ENCODE measurements at regions not wholly inside any gene's neighbourhood (a gene's known extent, or its start where the extent isn't known, plus 50 kb on each side); places are given as distances from the start of the nearest gene placed in this dataset.
"Not testable (repeated sequence)": the region's sequence is repeated elsewhere in the genome, so short reads cannot be mapped to it uniquely, and the experiment has no call there.

GRCh38 chr3:82382831-82383230 lies 621.4 kb upstream of the GBE1 start:
- Histone ChIP-seq H3K9ac (ENCODE audit: low read depth, low read length) (no peak overlapping the region), H3K36me3 (ENCODE audit: insufficient read depth, low read length) (no peaks in the 10 kb centered on the region), H3K4me2 (ENCODE audit: low read length) (no peak overlapping the region)

GRCh38 chr3:82378392-82378791 lies 616.9 kb upstream of the GBE1 start:
- H3K4me1 ChIP-seq (ENCODE audit: control insufficient read depth, insufficient read depth, low read length): no peaks in the 10 kb centered on the region
- no peaks in the 10 kb centered on the region for H3K27me3 ChIP-seq (ENCODE audit: control insufficient read depth, insufficient read depth, low read length)
- no peak overlapping the region for H3K4me3 ChIP-seq (ENCODE audit: low read length)
- peaks cover 3% of the 10 kb centered on the region for H3K9me3 ChIP-seq (replicated peaks; ENCODE audit: low read length)
- no peak overlapping the region for H3K9ac ChIP-seq (ENCODE audit: low read depth, low read length)
- no peaks in the 10 kb centered on the region for H3K36me3 ChIP-seq (ENCODE audit: insufficient read depth, low read length)
- H3K4me2 ChIP-seq (ENCODE audit: low read length): no peak overlapping the region

More at GRCh38 chr3:82382831-82383230, 621.4 kb upstream of the GBE1 start:
- Histone ChIP-seq H3K9me3 (replicated peaks; ENCODE audit: low read length) (no peaks in the 10 kb centered on the region), H3K4me3 (ENCODE audit: low read length) (no peak overlapping the region), H3K4me1 (ENCODE audit: control insufficient read depth, insufficient read depth, low read length) (no peaks in the 10 kb centered on the region), H3K27me3 (ENCODE audit: control insufficient read depth, insufficient read depth, low read length) (no peaks in the 10 kb centered on the region)

- Histone ChIP-seq H3K27me3 (ENCODE audit: control insufficient read depth, insufficient read depth, low read length) (no peaks in the 10 kb centered on the region), H3K36me3 (ENCODE audit: insufficient read depth, low read length) (no peaks in the 10 kb centered on the region), H3K9me3 (replicated peaks; ENCODE audit: low read length) (peaks cover 3% of the 10 kb centered on the region), H3K4me2 (ENCODE audit: low read length) (no peak overlapping the region), H3K4me3 (ENCODE audit: low read length) (no peak overlapping the region), H3K4me1 (ENCODE audit: control insufficient read depth, insufficient read depth, low read length) (no peaks in the 10 kb centered on the region), H3K9ac (ENCODE audit: low read depth, low read length) (no peak overlapping the region)
Observed at GRCh38 chr3:82376883-82377282, 615.4 kb upstream of the GBE1 start.

- not testable (repeated sequence) for H3K27me3 ChIP-seq (ENCODE audit: control insufficient read depth, insufficient read depth, low read length); H3K4me3 ChIP-seq (ENCODE audit: low read length); H3K4me2 ChIP-seq (ENCODE audit: low read length); H3K36me3 ChIP-seq (ENCODE audit: insufficient read depth, low read length); H3K9ac ChIP-seq (ENCODE audit: low read depth, low read length); H3K9me3 ChIP-seq (replicated peaks; ENCODE audit: low read length); H3K4me1 ChIP-seq (ENCODE audit: control insufficient read depth, insufficient read depth, low read length)
Observed at GRCh38 chr3:82373833-82374232, 612.4 kb upstream of the GBE1 start.

GRCh38 chr3:82364827-82365226 lies 603.4 kb upstream of the GBE1 start:
- H3K36me3 ChIP-seq (ENCODE audit: insufficient read depth, low read length): no peaks in the 10 kb centered on the region
- no peaks in the 10 kb centered on the region for H3K4me1 ChIP-seq (ENCODE audit: control insufficient read depth, insufficient read depth, low read length)
- no peaks in the 10 kb centered on the region for H3K9me3 ChIP-seq (replicated peaks; ENCODE audit: low read length)
- no peak overlapping the region for H3K4me2 ChIP-seq (ENCODE audit: low read length)
- no peak overlapping the region for H3K9ac ChIP-seq (ENCODE audit: low read depth, low read length)
- no peaks in the 10 kb centered on the region for H3K27me3 ChIP-seq (ENCODE audit: control insufficient read depth, insufficient read depth, low read length)
- no peak overlapping the region for H3K4me3 ChIP-seq (ENCODE audit: low read length)

- no peaks in the 10 kb centered on the region for H3K4me1 ChIP-seq (ENCODE audit: control insufficient read depth, insufficient read depth, low read length)
- H3K9ac ChIP-seq (ENCODE audit: low read depth, low read length): no peak overlapping the region
- no peaks in the 10 kb centered on the region for H3K9me3 ChIP-seq (replicated peaks; ENCODE audit: low read length)
- no peak overlapping the region for H3K4me3 ChIP-seq (ENCODE audit: low read length)
- no peak overlapping the region for H3K4me2 ChIP-seq (ENCODE audit: low read length)
- H3K27me3 ChIP-seq (ENCODE audit: control insufficient read depth, insufficient read depth, low read length): no peaks in the 10 kb centered on the region
- H3K36me3 ChIP-seq (ENCODE audit: insufficient read depth, low read length): no peaks in the 10 kb centered on the region
Observed at GRCh38 chr3:82363131-82363530, 601.7 kb upstream of the GBE1 start.

- no peaks in the 10 kb centered on the region for H3K36me3 ChIP-seq (ENCODE audit: insufficient read depth, low read length)
- H3K4me3 ChIP-seq (ENCODE audit: low read length): no peak overlapping the region
- H3K4me1 ChIP-seq (ENCODE audit: control insufficient read depth, insufficient read depth, low read length): no peaks in the 10 kb centered on the region
- H3K9me3 ChIP-seq (replicated peaks; ENCODE audit: low read length): no peaks in the 10 kb centered on the region
- H3K9ac ChIP-seq (ENCODE audit: low read depth, low read length): no peak overlapping the region
- no peaks in the 10 kb centered on the region for H3K27me3 ChIP-seq (ENCODE audit: control insufficient read depth, insufficient read depth, low read length)
- no peak overlapping the region for H3K4me2 ChIP-seq (ENCODE audit: low read length)
Observed at GRCh38 chr3:82355228-82355627, 593.8 kb upstream of the GBE1 start.

- Histone ChIP-seq H3K4me3 (ENCODE audit: low read length) (no peak overlapping the region), H3K4me1 (ENCODE audit: control insufficient read depth, insufficient read depth, low read length) (no peaks in the 10 kb centered on the region), H3K27me3 (ENCODE audit: control insufficient read depth, insufficient read depth, low read length) (no peaks in the 10 kb centered on the region), H3K4me2 (ENCODE audit: low read length) (no peak overlapping the region), H3K9ac (ENCODE audit: low read depth, low read length) (no peak overlapping the region), H3K9me3 (replicated peaks; ENCODE audit: low read length) (no peaks in the 10 kb centered on the region), H3K36me3 (ENCODE audit: insufficient read depth, low read length) (no peaks in the 10 kb centered on the region)
Observed at GRCh38 chr3:82354228-82354627, 592.8 kb upstream of the GBE1 start.

GRCh38 chr3:82353306-82354171 lies 592.1 kb upstream of the GBE1 start:
- no peaks in the 10 kb centered on the region for H3K27me3 ChIP-seq (ENCODE audit: control insufficient read depth, insufficient read depth, low read length)

GRCh38 chr3:82347585-82347984 lies 586.1 kb upstream of the GBE1 start:
- Histone ChIP-seq H3K9ac (ENCODE audit: low read depth, low read length) (no peak overlapping the region), H3K9me3 (replicated peaks; ENCODE audit: low read length) (no peaks in the 10 kb centered on the region), H3K4me2 (ENCODE audit: low read length) (no peak overlapping the region)

More at GRCh38 chr3:82353306-82354171, 592.1 kb upstream of the GBE1 start:
- no peaks in the 10 kb centered on the region for H3K9me3 ChIP-seq (replicated peaks; ENCODE audit: low read length)
- no peak overlapping the region for H3K4me2 ChIP-seq (ENCODE audit: low read length)
- H3K4me3 ChIP-seq (ENCODE audit: low read length): no peak overlapping the region
- no peaks in the 10 kb centered on the region for H3K36me3 ChIP-seq (ENCODE audit: insufficient read depth, low read length)
- no peak overlapping the region for H3K9ac ChIP-seq (ENCODE audit: low read depth, low read length)
- no peaks in the 10 kb centered on the region for H3K4me1 ChIP-seq (ENCODE audit: control insufficient read depth, insufficient read depth, low read length)

GRCh38 chr3:82342521-82342920 lies 581.1 kb upstream of the GBE1 start:
- no peak overlapping the region for H3K4me3 ChIP-seq (ENCODE audit: low read length)
- H3K9ac ChIP-seq (ENCODE audit: low read depth, low read length): no peak overlapping the region
- no peaks in the 10 kb centered on the region for H3K4me1 ChIP-seq (ENCODE audit: control insufficient read depth, insufficient read depth, low read length)
- no peaks in the 10 kb centered on the region for H3K9me3 ChIP-seq (replicated peaks; ENCODE audit: low read length)
- no peaks in the 10 kb centered on the region for H3K36me3 ChIP-seq (ENCODE audit: insufficient read depth, low read length)
- no peaks in the 10 kb centered on the region for H3K27me3 ChIP-seq (ENCODE audit: control insufficient read depth, insufficient read depth, low read length)
- no peak overlapping the region for H3K4me2 ChIP-seq (ENCODE audit: low read length)

More at GRCh38 chr3:82347585-82347984, 586.1 kb upstream of the GBE1 start:
- Histone ChIP-seq H3K4me3 (ENCODE audit: low read length) (no peak overlapping the region), H3K36me3 (ENCODE audit: insufficient read depth, low read length) (no peaks in the 10 kb centered on the region), H3K4me1 (ENCODE audit: control insufficient read depth, insufficient read depth, low read length) (no peaks in the 10 kb centered on the region), H3K27me3 (ENCODE audit: control insufficient read depth, insufficient read depth, low read length) (no peaks in the 10 kb centered on the region)

- H3K4me3 ChIP-seq (ENCODE audit: low read length): no peak overlapping the region
- H3K27me3 ChIP-seq (ENCODE audit: control insufficient read depth, insufficient read depth, low read length): no peaks in the 10 kb centered on the region
- no peak overlapping the region for H3K4me2 ChIP-seq (ENCODE audit: low read length)
- H3K9me3 ChIP-seq (replicated peaks; ENCODE audit: low read length): no peaks in the 10 kb centered on the region
- no peaks in the 10 kb centered on the region for H3K36me3 ChIP-seq (ENCODE audit: insufficient read depth, low read length)
- H3K4me1 ChIP-seq (ENCODE audit: control insufficient read depth, insufficient read depth, low read length): no peaks in the 10 kb centered on the region
- no peak overlapping the region for H3K9ac ChIP-seq (ENCODE audit: low read depth, low read length)
Observed at GRCh38 chr3:82329300-82329699, 567.9 kb upstream of the GBE1 start.

All from skeletal muscle satellite cell (primary cell).